GM12878 (cell line): ENCODE measurements at regions not wholly inside any gene's neighbourhood (a gene's known extent, or its start where the extent isn't known, plus 50 kb on each side); places are given as distances from the start of the nearest gene placed in this dataset.

ENCODE experiments used
- ATAC-seq: fragments of 200-7000 bp; cut with Tn5 transposase; 3 replicates; pipeline ENCODE4 v1.9.1; 2020; ENCODE audit warnings: mild to moderate bottlenecking, moderate library complexity
- BruUV-seq: library from RNA; stranded (reverse); fragments of 400-500 nt; replicated peaks from 2 replicates; lab custom pipeline; 2021; lab: Mats Ljungman, UMichigan
- CTCF ChIA-PET: fragments of 300-600 bp; sonication (Branson Sonifier 250); formaldehyde crosslinking; extraction: SDS; loops from one replicate; lab custom pipeline; 2021; ENCODE audit warnings: inconsistent platforms; lab: Yijun Ruan, JAX
- POLR2A ChIA-PET: fragments of 350-600 bp; formaldehyde crosslinking; extraction: SDS; loops from one replicate; lab custom pipeline; 2021; ENCODE audit warnings: inconsistent platforms; lab: Charles Lee
- RAD21 ChIA-PET: fragments of 300-600 bp; sonication (Branson Sonifier 250); formaldehyde crosslinking; loops from one replicate; lab custom pipeline; 2023; ENCODE audit warnings: antibody characterized with exemption; ENCODE audit not compliant: unreplicated experiment; lab: Charles Lee
- SMC1A ChIA-PET: fragments of 300-600 bp; sonication (Branson Sonifier 250); formaldehyde crosslinking; loops from one replicate; lab custom pipeline; 2023; ENCODE audit not compliant: unreplicated experiment, uncharacterized antibody; lab: Charles Lee
- DNase-seq: peaks from one replicate; pipeline ENCODE4 v3.0.0-alpha.2; 2011; ENCODE audit warnings: low read depth, low spot score
- FAIRE-seq: peaks from 3 replicates; lab custom pipeline; 2011; peaks lifted over from hg19 to GRCh38; lab: Jason Lieb, UNC
- H2AFZ ChIP-seq: 2 replicates; pipeline ENCODE4 v1.6.0; 2011; ENCODE audit warnings: low read depth, low read length, control low read depth; ENCODE audit not compliant: control insufficient read depth
- H3K27ac ChIP-seq: 2 replicates; pipeline ENCODE4 v1.5.1; 2011; ENCODE audit warnings: control low read depth; ENCODE audit not compliant: control insufficient read depth, insufficient read depth
- H3K27me3 ChIP-seq, 2 experiments: replicated peaks in 1 of 2; 2 replicates each; pipeline versions ENCODE4 v1.6.0 to v1.6.1; 2011; ENCODE audit warnings: low read length in 1 of 2; ENCODE audit not compliant: control insufficient read depth in 2 of 2, insufficient read depth in 2 of 2
- H3K36me3 ChIP-seq, 2 experiments: 2 replicates each; pipeline ENCODE4 v1.5.1; 2011; ENCODE audit warnings: low read length in 1 of 2; ENCODE audit not compliant: control insufficient read depth in 2 of 2, insufficient read depth in 2 of 2
- H3K4me1 ChIP-seq: 2 replicates; pipeline ENCODE4 v1.6.1; 2011; ENCODE audit warnings: mild to moderate bottlenecking, low read length, moderate library complexity, mixed read lengths; ENCODE audit not compliant: control insufficient read depth, insufficient read depth
- H3K4me2 ChIP-seq: 2 replicates; pipeline ENCODE4 v1.6.0; 2011; ENCODE audit warnings: control low read depth; ENCODE audit not compliant: control insufficient read depth, insufficient read depth
- H3K4me3 ChIP-seq: fragments of 200-600 bp; sonication (generic); 2 replicates; pipeline ENCODE4 v1.5.1; 2016
- H3K79me2 ChIP-seq: 2 replicates; pipeline ENCODE4 v1.6.0; 2011; ENCODE audit warnings: low read length; ENCODE audit not compliant: control insufficient read depth, insufficient read depth
- H3K9ac ChIP-seq: 2 replicates; pipeline ENCODE4 v1.8.0; 2011; ENCODE audit warnings: low read length, control low read depth, mixed read lengths; ENCODE audit not compliant: control insufficient read depth, insufficient read depth
- H3K9me3 ChIP-seq: replicated peaks from 3 replicates; pipeline ENCODE4 v1.5.1; 2011; ENCODE audit warnings: mild to moderate bottlenecking, low read length; ENCODE audit not compliant: control insufficient read depth, insufficient read depth
- H4K20me1 ChIP-seq: 2 replicates; pipeline ENCODE4 v1.6.0; 2011; ENCODE audit not compliant: control insufficient read depth, insufficient read depth
- ATF7 ChIP-seq: fragments of 450-650 bp; IDR thresholded peaks from 2 replicates; pipeline ENCODE4 v1.6.1; 2016; ENCODE audit warnings: low read depth, mild to moderate bottlenecking
- CBFB ChIP-seq: IDR thresholded peaks from 2 replicates; pipeline ENCODE4 v1.6.1; 2016; ENCODE audit warnings: antibody characterized with exemption, low read depth
- E4F1 ChIP-seq: fragments of 450-650 bp; IDR thresholded peaks from 2 replicates; pipeline ENCODE4 v1.6.1; 2018; ENCODE audit warnings: borderline replicate concordance, mild to moderate bottlenecking; ENCODE audit not compliant: partially characterized antibody
- SMAD1 ChIP-seq: fragments of 450-650 bp; IDR thresholded peaks from 2 replicates; pipeline ENCODE4 v1.6.1; 2018; ENCODE audit warnings: mild to moderate bottlenecking, low read depth; ENCODE audit not compliant: partially characterized antibody
- SUPT20H ChIP-seq: IDR thresholded peaks from 2 replicates; pipeline ENCODE4 v1.6.1; 2011; ENCODE audit warnings: low read depth, mild to moderate bottlenecking, low read length, moderate library complexity, borderline replicate concordance; ENCODE audit not compliant: control insufficient read depth
- ZNF622 ChIP-seq: fragments of 450-650 bp; IDR thresholded peaks from 2 replicates; pipeline ENCODE4 v1.6.1; 2017; ENCODE audit warnings: mild to moderate bottlenecking, inconsistent platforms
- WGBS: methylation state at CpG from one replicate; pipeline ENCODE4 v1.1.6; 2016; ENCODE audit warnings: low lambda C conversion rate; ENCODE audit not compliant: insufficient replicate concordance, insufficient coverage; ENCODE audit errors: missing lambda C conversion rate; 5-methylcytosine and 5-hydroxymethylcytosine counted together
- in situ Hi-C: fragments of 300-500 bp; cut with MboI; formaldehyde crosslinking; loops from 9 replicates; pipeline ENCODE4 v1.14.3; 2018; ENCODE audit warnings: mixed read lengths
- intact Hi-C: fragments of 100-400 bp; cut with micrococcal nuclease; formaldehyde crosslinking; loops from one replicate; pipeline ENCODE4 v1.14.2; 2022; ENCODE audit not compliant: unreplicated experiment
- TF ChIP-seq, protein P1 (sequence below): fragments of 450-650 bp; IDR thresholded peaks from 2 replicates; pipeline ENCODE4 v1.6.1; 2017; ENCODE audit warnings: low read depth, mild to moderate bottlenecking, moderate library complexity

GRCh38 chr4:13705521-13706041, 78.1 kb upstream of the BOD1L1 start:
- TF ChIP-seq CBFB = no peak
- no peak for TF ChIP-seq E4F1
- no peak for TF ChIP-seq SMAD1
- no peak for TF ChIP-seq ZNF622
- no peak for TF ChIP-seq ATF7
- TF ChIP-seq SUPT20H = no peak
- Histone ChIP-seq H3K27ac (no peak overlapping the region), H4K20me1 (no peaks in the 10 kb centered on the region), H3K79me2 (no peaks in the 10 kb centered on the region), H3K4me1 (no peaks in the 10 kb centered on the region), H3K9me3 (no peaks in the 10 kb centered on the region), H3K27me3 (no peaks in the 10 kb centered on the region), H3K4me2 (no peak overlapping the region), H3K36me3 (no peaks in the 10 kb centered on the region), H3K4me3 (no peak overlapping the region), H3K9ac (no peak overlapping the region), H2AFZ (no peak overlapping the region)
- ChIA-PET POLR2A (no interaction called here), CTCF (no interaction called here), SMC1A (no interaction called here), RAD21 (no interaction called here)
- ATAC-seq (no peak), FAIRE-seq (no peak), DNase-seq (no peak)
- intact Hi-C loops = no loop called here
- no TSS peak for BruUV-seq
- in situ Hi-C loops = no loop called here
- 35% methylated on average over 9 of the region's 9 CpGs for WGBS

DNA sequence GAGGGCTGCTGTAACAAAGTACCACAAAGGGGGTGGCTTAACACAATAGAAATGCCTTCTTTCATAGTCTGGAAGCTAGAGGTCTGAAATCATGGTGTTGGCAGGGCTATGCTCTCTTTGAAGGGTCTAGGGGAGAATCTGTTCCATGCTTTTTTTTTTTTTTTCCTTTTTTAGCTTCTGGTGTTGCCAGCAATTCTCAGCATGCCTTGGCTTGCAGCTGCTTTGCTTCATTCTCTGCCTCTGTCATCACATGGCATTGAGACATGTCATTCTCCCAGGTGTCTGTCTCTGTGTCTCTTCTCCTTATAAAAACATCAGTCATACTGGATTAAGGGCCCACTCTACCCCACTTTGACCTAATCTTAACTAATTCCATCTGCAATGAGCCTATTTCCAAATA, 78.6 kb upstream of the BOD1L1 start:
- DNase-seq = no peak
- POLR2A ChIA-PET = no interaction called here
- no peaks in the 10 kb centered on the region for H3K27me3 ChIP-seq
- no peak overlapping the region for H3K9ac ChIP-seq
- no peaks in the 10 kb centered on the region for H3K36me3 ChIP-seq
- no peaks in the 10 kb centered on the region for H3K9me3 ChIP-seq
- H3K4me3 ChIP-seq = no peak overlapping the region
- TF ChIP-seq, protein P1, sequence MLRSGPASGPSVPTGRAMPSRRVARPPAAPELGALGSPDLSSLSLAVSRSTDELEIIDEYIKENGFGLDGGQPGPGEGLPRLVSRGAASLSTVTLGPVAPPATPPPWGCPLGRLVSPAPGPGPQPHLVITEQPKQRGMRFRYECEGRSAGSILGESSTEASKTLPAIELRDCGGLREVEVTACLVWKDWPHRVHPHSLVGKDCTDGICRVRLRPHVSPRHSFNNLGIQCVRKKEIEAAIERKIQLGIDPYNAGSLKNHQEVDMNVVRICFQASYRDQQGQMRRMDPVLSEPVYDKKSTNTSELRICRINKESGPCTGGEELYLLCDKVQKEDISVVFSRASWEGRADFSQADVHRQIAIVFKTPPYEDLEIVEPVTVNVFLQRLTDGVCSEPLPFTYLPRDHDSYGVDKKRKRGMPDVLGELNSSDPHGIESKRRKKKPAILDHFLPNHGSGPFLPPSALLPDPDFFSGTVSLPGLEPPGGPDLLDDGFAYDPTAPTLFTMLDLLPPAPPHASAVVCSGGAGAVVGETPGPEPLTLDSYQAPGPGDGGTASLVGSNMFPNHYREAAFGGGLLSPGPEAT = no peak
- SMC1A ChIA-PET = interaction anchor here (1.0 kb wide), 1 partner anchor 37 kb away, joined by 3 read pairs; no protein-coding TSS in a partner anchor
- no peak overlapping the region for H3K4me2 ChIP-seq
- intact Hi-C loops = no loop called here
- RAD21 ChIA-PET = no interaction called here
- no peak for ATAC-seq
- CTCF ChIA-PET = no interaction called here
- H4K20me1 ChIP-seq = no peaks in the 10 kb centered on the region
- H2AFZ ChIP-seq = no peak overlapping the region
- H3K4me1 ChIP-seq = no peaks in the 10 kb centered on the region
- BruUV-seq = no TSS peak
- FAIRE-seq = no peak
- in situ Hi-C loops = no loop called here
- no peaks in the 10 kb centered on the region for H3K79me2 ChIP-seq
- no peak overlapping the region for H3K27ac ChIP-seq
